ENCODE measurements at regions not wholly inside any gene's neighbourhood (a gene's known extent, or its start where the extent isn't known, plus 50 kb on each side); places are given as distances from the start of the nearest gene placed in this dataset.

- Histone ChIP-seq H3K4me1 (ENCODE audit: control insufficient read depth, extremely low read depth, insufficient read depth, low read length) (no peaks in the 10 kb centered on the region), H2AFZ (ENCODE audit: control insufficient read depth, low read length) (no peak overlapping the region), H3K9me3 (ENCODE audit: control insufficient read depth, low read depth, low read length) (no peaks in the 10 kb centered on the region), H3K36me3 (ENCODE audit: control insufficient read depth in 2 of 2, extremely low read depth in 1 of 2, insufficient read depth in 2 of 2, low read length in 2 of 2) (no peaks in the 10 kb centered on the region), H3K27ac (ENCODE audit: control insufficient read depth, insufficient read depth, low read length) (no peak overlapping the region), H4K20me1 (ENCODE audit: control insufficient read depth, extremely low read depth, insufficient read depth, low read length) (no peaks in the 10 kb centered on the region), H3K9ac (ENCODE audit: control insufficient read depth, extremely low read depth, insufficient read depth, low read length) (no peak overlapping the region), H3K4me2 (ENCODE audit: control insufficient read depth, extremely low read depth, insufficient read depth, low read depth, low read length) (no peak overlapping the region), H3K4me3 (ENCODE audit: control insufficient read depth in 2 of 3, extremely low read depth in 1 of 3, insufficient read depth in 2 of 3, low read depth in 1 of 3, low read length in 3 of 3) (no peak overlapping the region), H3K9me1 (ENCODE audit: control insufficient read depth, extremely low read depth, insufficient read depth, low read length) (no peaks in the 10 kb centered on the region), H3K27me3 (ENCODE audit: control insufficient read depth, extremely low read depth, insufficient read depth, low read length) (no peaks in the 10 kb centered on the region), H3K79me2 (ENCODE audit: control insufficient read depth, insufficient read depth, low read length) (no peaks in the 10 kb centered on the region)
- FAIRE-seq (no peak), DNase-seq (ENCODE audit: low read depth, low spot score) (no peak)
- dilution Hi-C loops (cut with MboI; ENCODE audit: extremely low pct_ligation_motif_present, low sequenced_read_pairs): no loop called here
- TF ChIP-seq EZH2 (IDR thresholded peaks at IDR 0.05; ENCODE audit: low read length) (no peak), CTCF (optimal IDR thresholded peaks at IDR 0.05 in 1 of 3, IDR thresholded peaks at IDR 0.05 in 1 of 3, conservative IDR thresholded peaks at IDR 0.05 in 1 of 3; ENCODE audit: extremely low read depth in 1 of 3, insufficient read depth in 2 of 3, low read length in 3 of 3) (no peak)
These were observed 138.8 kb downstream of the SEMA6D start for GRCh38 chr15:47856071-47856470.

- TF ChIP-seq CTCF (optimal IDR thresholded peaks at IDR 0.05 in 1 of 3, IDR thresholded peaks at IDR 0.05 in 1 of 3, conservative IDR thresholded peaks at IDR 0.05 in 1 of 3; ENCODE audit: extremely low read depth in 1 of 3, insufficient read depth in 2 of 3, low read length in 3 of 3) (no peak), EZH2 (IDR thresholded peaks at IDR 0.05; ENCODE audit: low read length) (no peak)
- DNase-seq (ENCODE audit: low read depth, low spot score): no peak
- no peaks in the 10 kb centered on the region for H3K27me3 ChIP-seq (ENCODE audit: control insufficient read depth, extremely low read depth, insufficient read depth, low read length)
These were observed 139.9 kb downstream of the SEMA6D start for GRCh38 chr15:47857014-47857775.

More at GRCh38 chr15:47857014-47857775, 139.9 kb downstream of the SEMA6D start:
- no peak overlapping the region for H3K9ac ChIP-seq (ENCODE audit: control insufficient read depth, extremely low read depth, insufficient read depth, low read length)
- no peak for FAIRE-seq
- no peak overlapping the region for H2AFZ ChIP-seq (ENCODE audit: control insufficient read depth, low read length)
- no peaks in the 10 kb centered on the region for H3K79me2 ChIP-seq (ENCODE audit: control insufficient read depth, insufficient read depth, low read length)
- no peaks in the 10 kb centered on the region for H3K4me1 ChIP-seq (ENCODE audit: control insufficient read depth, extremely low read depth, insufficient read depth, low read length)
- no peak overlapping the region for H3K4me2 ChIP-seq (ENCODE audit: control insufficient read depth, extremely low read depth, insufficient read depth, low read depth, low read length)
- no peak overlapping the region for H3K27ac ChIP-seq (ENCODE audit: control insufficient read depth, insufficient read depth, low read length)
- no peaks in the 10 kb centered on the region for H3K9me1 ChIP-seq (ENCODE audit: control insufficient read depth, extremely low read depth, insufficient read depth, low read length)
- H3K36me3 ChIP-seq (ENCODE audit: control insufficient read depth in 2 of 2, extremely low read depth in 1 of 2, insufficient read depth in 2 of 2, low read length in 2 of 2): no peaks in the 10 kb centered on the region
- dilution Hi-C loops (cut with MboI; ENCODE audit: extremely low pct_ligation_motif_present, low sequenced_read_pairs): no loop called here
- no peaks in the 10 kb centered on the region for H4K20me1 ChIP-seq (ENCODE audit: control insufficient read depth, extremely low read depth, insufficient read depth, low read length)
- H3K9me3 ChIP-seq (ENCODE audit: control insufficient read depth, low read depth, low read length): no peaks in the 10 kb centered on the region
- H3K4me3 ChIP-seq (ENCODE audit: control insufficient read depth in 2 of 3, extremely low read depth in 1 of 3, insufficient read depth in 2 of 3, low read depth in 1 of 3, low read length in 3 of 3): no peak overlapping the region
